Mesenteric fat pad (tissue), 1 donor: ENCODE measurements at regions not wholly inside any gene's neighbourhood (a gene's known extent, or its start where the extent isn't known, plus 50 kb on each side); places are given as distances from the start of the nearest gene placed in this dataset.

Experiments
- DNase-seq: peaks from one replicate; pipeline ENCODE4 v3.0.0-alpha.2; 2020; ENCODE audit warnings: low spot score
- donor health status: DM: yes; HTN: yes; CAD: no.

- DNase-seq = no peak
These were observed 187.3 kb downstream of the C12orf50 start for GRCh38 chr12:87841935-87842334.

GRCh38 chr12:87836190-87836589 is 193.0 kb downstream of the C12orf50 start:
- no peak for DNase-seq

GRCh38 chr12:87828382-87828973 is 200.7 kb downstream of the C12orf50 start:
- DNase-seq = no peak

GRCh38 chr12:87827638-87828264 is 201.4 kb downstream of the C12orf50 start:
- DNase-seq = no peak

- no peak for DNase-seq
These were observed 206.3 kb downstream of the C12orf50 start for GRCh38 chr12:87822923-87823322.

GRCh38 chr12:87820524-87821202 is 208.5 kb downstream of the C12orf50 start:
- no peak for DNase-seq

- no peak for DNase-seq
These were observed 210.8 kb downstream of the C12orf50 start for GRCh38 chr12:87818441-87818840.

- no peak for DNase-seq
These were observed 213.2 kb downstream of the C12orf50 start for GRCh38 chr12:87815771-87816585.

GRCh38 chr12:87814625-87815024 is 214.6 kb downstream of the C12orf50 start:
- DNase-seq = no peak

GRCh38 chr12:87813476-87814234 is 215.5 kb downstream of the C12orf50 start:
- no peak for DNase-seq

GRCh38 chr12:87812681-87813080 is 216.5 kb downstream of the C12orf50 start:
- no peak for DNase-seq

- DNase-seq = no peak
These were observed 217.2 kb downstream of the C12orf50 start for GRCh38 chr12:87812030-87812429.

GRCh38 chr12:87809916-87810315 is 219.3 kb downstream of the C12orf50 start:
- DNase-seq = no peak

GRCh38 chr12:87807086-87807485 is 222.1 kb downstream of the C12orf50 start:
- no peak for DNase-seq

GRCh38 chr12:87806310-87806709 is 222.9 kb downstream of the C12orf50 start:
- no peak for DNase-seq

- DNase-seq = no peak
These were observed 224.8 kb downstream of the C12orf50 start for GRCh38 chr12:87804386-87804785.

- no peak for DNase-seq
These were observed 226.5 kb downstream of the C12orf50 start for GRCh38 chr12:87802721-87803011.

GRCh38 chr12:87801860-87802720 is 227.1 kb downstream of the C12orf50 start:
- no peak for DNase-seq

GRCh38 chr12:87796961-87797516 is 232.2 kb downstream of the C12orf50 start:
- DNase-seq = no peak

- no peak for DNase-seq
These were observed 233.6 kb downstream of the C12orf50 start for GRCh38 chr12:87795555-87795954.
